GM12891 (cell line): ENCODE measurements at regions not wholly inside any gene's neighbourhood (a gene's known extent, or its start where the extent isn't known, plus 50 kb on each side); places are given as distances from the start of the nearest gene placed in this dataset.

ENCODE experiments used
- PAX5 ChIP-seq: IDR thresholded peaks from 2 replicates; pipeline ENCODE4 v1.6.1; 2011; ENCODE audit warnings: low read length, moderate library complexity, mild to moderate bottlenecking; ENCODE audit not compliant: insufficient read depth, severe bottlenecking
- POLR2A ChIP-seq: IDR thresholded peaks from 2 replicates; pipeline ENCODE4 v1.6.1; 2011; ENCODE audit warnings: low read depth, low read length, control low read depth
- POLR2AphosphoS5 ChIP-seq: IDR thresholded peaks from 2 replicates; pipeline ENCODE4 v1.6.1; 2011; ENCODE audit warnings: low read depth, low read length, control low read depth
- SPI1 ChIP-seq: IDR thresholded peaks from 2 replicates; pipeline ENCODE4 v1.6.1; 2011; ENCODE audit warnings: low read depth, low read length, control low read depth
- TAF1 ChIP-seq: IDR thresholded peaks from 2 replicates; pipeline ENCODE4 v1.6.1; 2011; ENCODE audit warnings: low read depth, low read length, control low read depth

DNA sequence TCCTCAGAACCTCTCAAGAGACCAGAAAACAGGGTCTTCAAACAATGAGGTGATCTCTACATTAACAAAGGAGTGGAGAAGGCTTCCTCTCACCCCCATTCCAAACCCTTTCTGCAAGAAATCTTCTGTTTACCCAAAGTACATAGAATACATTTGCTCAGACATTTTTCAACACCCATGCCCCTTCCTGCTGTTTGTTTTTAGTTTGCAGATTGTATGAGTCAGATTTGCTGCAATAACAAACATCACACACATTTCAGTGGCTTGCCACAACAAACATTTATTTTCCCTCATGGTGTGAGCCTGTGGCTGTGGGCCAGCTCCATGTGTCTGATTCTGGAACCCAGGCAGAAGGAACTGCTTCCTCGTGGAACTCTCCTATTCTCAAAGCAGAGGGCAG, 68.2 kb upstream of the BAIAP2L1 start:
- TF ChIP-seq TAF1 = no peak
- no peak for TF ChIP-seq POLR2AphosphoS5
- no peak for TF ChIP-seq POLR2A
- TF ChIP-seq SPI1 = no peak
- TF ChIP-seq PAX5 = no peak
